ENCODE measurements at regions not wholly inside any gene's neighbourhood (a gene's known extent, or its start where the extent isn't known, plus 50 kb on each side); places are given as distances from the start of the nearest gene placed in this dataset.

- no peak for ATAC-seq
- no peaks in the 10 kb centered on the region for H3K4me1 ChIP-seq (ENCODE audit: low read depth)
- intact Hi-C loops (cut with DNase I, micrococcal nuclease), result no loop called here
Observed at GRCh38 chr3:197434830-197435229, 120.9 kb downstream of the BDH1 start.

GRCh38 chr3:197432384-197433127, 123.2 kb downstream of the BDH1 start:
- Histone ChIP-seq H3K9me3 (no peaks in the 10 kb centered on the region), H3K36me3 (ENCODE audit: low read depth) (no peaks in the 10 kb centered on the region), H3K4me3 (no peak overlapping the region), H3K4me1 (ENCODE audit: low read depth) (peaks cover 7% of the 10 kb centered on the region)
- TF ChIP-seq CTCF (IDR thresholded peaks at IDR 0.05), result no peak
- ATAC-seq (no peak), DNase-seq (no peak)
- intact Hi-C loops (cut with DNase I, micrococcal nuclease), result no loop called here

More at GRCh38 chr3:197434830-197435229, 120.9 kb downstream of the BDH1 start:
- Histone ChIP-seq H3K9me3 (no peaks in the 10 kb centered on the region), H3K36me3 (ENCODE audit: low read depth) (no peaks in the 10 kb centered on the region), H3K4me3 (no peak overlapping the region)
- no peak for DNase-seq
- TF ChIP-seq CTCF (IDR thresholded peaks at IDR 0.05), result no peak

- ATAC-seq, result no peak
- intact Hi-C loops (cut with DNase I, micrococcal nuclease), result no loop called here
- TF ChIP-seq CTCF (IDR thresholded peaks at IDR 0.05), result no peak
- Histone ChIP-seq H3K4me1 (ENCODE audit: low read depth) (peaks cover 7% of the 10 kb centered on the region), H3K4me3 (no peak overlapping the region), H3K36me3 (ENCODE audit: low read depth) (no peaks in the 10 kb centered on the region), H3K9me3 (no peaks in the 10 kb centered on the region)
- DNase-seq, result no peak
Observed at GRCh38 chr3:197431346-197431910, 124.3 kb downstream of the BDH1 start.

GRCh38 chr3:197430934-197431333, 124.8 kb downstream of the BDH1 start:
- H3K36me3 ChIP-seq (ENCODE audit: low read depth), result no peaks in the 10 kb centered on the region
- DNase-seq, result no peak
- TF ChIP-seq CTCF (IDR thresholded peaks at IDR 0.05), result no peak
- no peak overlapping the region for H3K4me3 ChIP-seq
- H3K4me1 ChIP-seq (ENCODE audit: low read depth), result peaks cover 7% of the 10 kb centered on the region
- intact Hi-C loops (cut with DNase I, micrococcal nuclease), result no loop called here
- no peak for ATAC-seq
- no peaks in the 10 kb centered on the region for H3K9me3 ChIP-seq

GRCh38 chr3:197430502-197430901, 125.3 kb downstream of the BDH1 start:
- no peaks in the 10 kb centered on the region for H3K9me3 ChIP-seq
- DNase-seq, result no peak
- H3K4me1 ChIP-seq (ENCODE audit: low read depth), result peaks cover 7% of the 10 kb centered on the region
- intact Hi-C loops (cut with DNase I, micrococcal nuclease), result no loop called here
- H3K4me3 ChIP-seq, result no peak overlapping the region
- TF ChIP-seq CTCF (IDR thresholded peaks at IDR 0.05), result no peak
- ATAC-seq, result no peak
- H3K36me3 ChIP-seq (ENCODE audit: low read depth), result no peaks in the 10 kb centered on the region
